ENCODE measurements at regions not wholly inside any gene's neighbourhood (a gene's known extent, or its start where the extent isn't known, plus 50 kb on each side); places are given as distances from the start of the nearest gene placed in this dataset.

DNA sequence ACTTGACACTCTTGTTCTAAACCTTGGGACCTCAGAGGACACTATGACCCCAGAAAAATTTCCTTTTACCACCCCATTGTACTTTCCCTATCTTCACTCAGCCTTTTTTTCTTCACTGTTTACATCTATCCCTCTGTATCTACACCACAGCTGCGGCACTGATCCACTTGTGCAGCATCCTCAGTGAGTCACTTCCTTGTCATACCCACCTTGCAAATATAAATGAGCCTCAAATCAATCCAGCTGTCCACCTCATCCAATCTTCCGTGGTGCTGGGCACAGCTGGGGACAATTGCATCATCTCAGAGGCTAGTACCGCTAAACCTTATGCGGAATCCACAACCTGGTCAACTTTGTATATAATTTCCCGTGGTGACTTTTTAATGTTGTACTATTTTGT lies 710.5 kb downstream of the QKI start:
- no peak overlapping the region for H3K27ac ChIP-seq
- TF ChIP-seq, protein P1, sequence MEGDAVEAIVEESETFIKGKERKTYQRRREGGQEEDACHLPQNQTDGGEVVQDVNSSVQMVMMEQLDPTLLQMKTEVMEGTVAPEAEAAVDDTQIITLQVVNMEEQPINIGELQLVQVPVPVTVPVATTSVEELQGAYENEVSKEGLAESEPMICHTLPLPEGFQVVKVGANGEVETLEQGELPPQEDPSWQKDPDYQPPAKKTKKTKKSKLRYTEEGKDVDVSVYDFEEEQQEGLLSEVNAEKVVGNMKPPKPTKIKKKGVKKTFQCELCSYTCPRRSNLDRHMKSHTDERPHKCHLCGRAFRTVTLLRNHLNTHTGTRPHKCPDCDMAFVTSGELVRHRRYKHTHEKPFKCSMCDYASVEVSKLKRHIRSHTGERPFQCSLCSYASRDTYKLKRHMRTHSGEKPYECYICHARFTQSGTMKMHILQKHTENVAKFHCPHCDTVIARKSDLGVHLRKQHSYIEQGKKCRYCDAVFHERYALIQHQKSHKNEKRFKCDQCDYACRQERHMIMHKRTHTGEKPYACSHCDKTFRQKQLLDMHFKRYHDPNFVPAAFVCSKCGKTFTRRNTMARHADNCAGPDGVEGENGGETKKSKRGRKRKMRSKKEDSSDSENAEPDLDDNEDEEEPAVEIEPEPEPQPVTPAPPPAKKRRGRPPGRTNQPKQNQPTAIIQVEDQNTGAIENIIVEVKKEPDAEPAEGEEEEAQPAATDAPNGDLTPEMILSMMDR (conservative IDR thresholded peaks at IDR 0.05) = no peak

- H3K27ac ChIP-seq = no peak overlapping the region
- TF ChIP-seq, protein P1 (conservative IDR thresholded peaks at IDR 0.05) = no peak
Observed at GRCh38 chr6:164124473-164124872, 710.0 kb downstream of the QKI start.

DNA sequence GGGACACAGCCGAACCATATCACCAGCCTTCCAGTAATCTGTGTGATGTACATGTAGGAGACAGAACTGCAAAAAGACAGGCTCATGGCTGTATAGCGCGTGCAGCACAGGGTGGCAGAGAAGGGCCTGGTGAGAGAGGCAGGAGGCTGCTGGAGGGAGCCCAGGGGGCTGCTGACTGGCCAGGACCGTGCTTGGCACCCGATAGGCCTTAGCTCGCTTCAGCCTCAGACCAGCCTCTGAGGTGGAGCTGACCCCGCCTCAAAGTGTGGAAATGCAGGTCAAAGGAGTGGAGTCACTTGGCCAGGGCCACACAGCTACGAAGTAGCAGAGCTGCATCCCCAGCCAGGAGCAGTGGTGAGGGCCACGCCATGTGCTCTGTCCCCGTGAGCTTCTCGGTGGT lies 707.6 kb downstream of the QKI start:
- TF ChIP-seq, protein P1 (conservative IDR thresholded peaks at IDR 0.05) = no peak
- H3K27ac ChIP-seq = no peak overlapping the region

DNA sequence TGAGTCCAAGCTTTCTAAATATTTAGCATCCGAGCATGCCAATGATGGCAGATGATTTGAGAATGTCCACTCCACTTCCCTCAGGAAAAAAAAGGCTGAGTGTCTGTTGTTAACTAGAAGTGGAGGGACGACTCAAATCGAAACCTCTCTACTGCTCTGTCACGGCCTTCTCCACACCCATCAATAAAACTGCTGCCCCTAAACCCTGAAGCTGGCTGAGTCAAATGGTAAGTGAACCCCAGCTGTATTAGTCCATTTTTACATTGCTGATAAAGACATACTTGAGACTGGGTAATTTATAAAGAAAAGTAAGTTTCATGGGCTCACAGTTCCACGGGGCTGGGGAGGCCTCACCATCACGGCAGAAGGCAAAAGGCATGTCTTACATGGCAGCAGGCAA lies 707.0 kb downstream of the QKI start:
- H3K27ac ChIP-seq = no peak overlapping the region

GRCh38 chr6:164114651-164115050 lies 700.1 kb downstream of the QKI start:
- H3K27ac ChIP-seq = no peak overlapping the region
- TF ChIP-seq, protein P1 (conservative IDR thresholded peaks at IDR 0.05) = no peak

More for the DNA sequence above, 707.0 kb downstream of the QKI start:
- TF ChIP-seq, protein P1 (conservative IDR thresholded peaks at IDR 0.05) = no peak

DNA sequence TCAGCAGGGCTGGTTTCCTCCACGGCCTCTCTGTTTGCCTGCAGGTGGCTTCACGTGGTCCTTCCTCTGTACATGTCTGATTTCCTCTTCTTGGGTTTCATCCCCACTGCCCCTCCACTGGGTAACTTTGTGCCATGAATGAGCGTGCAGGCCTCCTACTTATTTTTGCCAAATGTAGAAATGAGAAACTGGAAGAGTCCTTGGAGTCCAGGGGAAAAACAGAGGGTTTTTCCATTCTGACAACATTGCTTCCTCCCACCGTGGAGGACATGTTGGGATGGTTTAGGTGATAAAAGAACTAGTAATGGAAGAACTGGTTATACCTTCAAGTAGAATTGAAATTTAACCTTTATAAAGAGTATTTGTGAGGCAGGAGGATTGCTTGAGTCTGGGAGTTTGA lies 699.5 kb downstream of the QKI start:
- TF ChIP-seq, protein P1 (conservative IDR thresholded peaks at IDR 0.05) = no peak
- H3K27ac ChIP-seq = no peak overlapping the region

GRCh38 chr6:164113637-164114036 lies 699.1 kb downstream of the QKI start:
- H3K27ac ChIP-seq = no peak overlapping the region
- TF ChIP-seq, protein P1 (conservative IDR thresholded peaks at IDR 0.05) = no peak

- H3K27ac ChIP-seq = no peak overlapping the region
- TF ChIP-seq, protein P1 (conservative IDR thresholded peaks at IDR 0.05) = peak; percentile 18; the same call in 1 of the 2 replicates
Observed at GRCh38 chr6:164109770-164110140, 695.2 kb downstream of the QKI start.
